Prostate gland (tissue), 2 donors: ENCODE measurements at regions not wholly inside any gene's neighbourhood (a gene's known extent, or its start where the extent isn't known, plus 50 kb on each side); places are given as distances from the start of the nearest gene placed in this dataset.
"Not testable (repeated sequence)": the region's sequence is repeated elsewhere in the genome, so short reads cannot be mapped to it uniquely, and the experiment has no call there.

Experiments used
- CTCF ChIP-seq, 4 experiments: fragments of 200-600 bp in 2 of 4; fragments of 450-650 bp in 2 of 4; sonication (generic) in 2 of 4; IDR thresholded peaks; 1 replicate in 3 of 4; 2 replicates in 1 of 4; pipeline ENCODE4 v1.5.1; 2016 to 2019; ENCODE audit warnings: antibody characterized with exemption in 4 of 4, mild to moderate bottlenecking in 2 of 4, moderate library complexity in 2 of 4
- POLR2A ChIP-seq: fragments of 450-650 bp; IDR thresholded peaks from one replicate; pipeline ENCODE4 v1.6.1; 2016; ENCODE audit warnings: antibody characterized with exemption, mild to moderate bottlenecking
- POLR2AphosphoS5 ChIP-seq: sonication (generic); formaldehyde crosslinking; IDR thresholded peaks from one replicate; pipeline ENCODE4 v1.6.1; 2017; ENCODE audit warnings: antibody characterized with exemption

GRCh38 chr17:62268361-62268760, 112.0 kb upstream of the EFCAB3 start:
- TF ChIP-seq CTCF (IDR thresholded peaks at IDR 0.05); POLR2AphosphoS5; POLR2A: not testable (repeated sequence)
